NCI-H748 treated with DMSO at 0.1 percent for 48 hours (cell line): ENCODE measurements at regions not wholly inside any gene's neighbourhood (a gene's known extent, or its start where the extent isn't known, plus 50 kb on each side); places are given as distances from the start of the nearest gene placed in this dataset.
"Not testable (repeated sequence)": the region's sequence is repeated elsewhere in the genome, so short reads cannot be mapped to it uniquely, and the experiment has no call there.

ENCODE experiments used
- DNase-seq: peaks from one replicate; lab custom pipeline; 2025; lab: John Stamatoyannopoulos, UW

- DNase-seq = no peak
These were observed 247.6 kb downstream of the EMX2 start for GRCh38 chr10:117790179-117790578.

GRCh38 chr10:117790621-117791020 is 248.1 kb downstream of the EMX2 start:
- DNase-seq = no peak

- DNase-seq = no peak
These were observed 249.7 kb downstream of the EMX2 start for GRCh38 chr10:117792214-117792613.

DNA sequence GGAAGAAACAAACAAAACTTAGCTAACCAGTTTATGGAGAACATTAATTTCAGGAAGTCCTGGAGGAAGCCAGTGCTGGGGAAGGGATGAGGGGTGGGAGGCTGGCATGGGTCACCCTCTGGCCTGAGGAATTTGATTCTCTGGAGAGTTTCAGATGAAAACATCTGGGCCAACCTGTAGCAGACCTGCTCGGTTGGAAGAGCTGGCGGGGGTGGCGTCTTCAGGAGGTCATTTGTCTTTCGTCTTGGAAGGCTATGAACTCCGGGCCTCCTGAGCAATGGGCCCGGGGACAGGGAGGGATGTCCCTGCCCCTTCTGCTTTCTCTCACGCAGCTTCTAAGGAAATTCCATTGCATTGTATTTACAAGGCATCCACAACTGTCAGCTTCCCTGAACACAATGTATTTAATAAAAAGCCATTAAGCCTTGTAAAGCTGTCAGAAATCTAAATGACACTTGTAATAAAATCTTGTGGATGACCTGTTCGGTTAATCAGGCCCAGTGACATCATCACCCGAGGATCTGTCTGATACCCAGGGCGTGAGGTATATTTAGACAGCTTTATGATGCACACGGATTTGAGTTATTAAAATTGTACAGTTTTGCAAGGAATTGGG is 250.5 kb downstream of the RAB11FIP2 start:
- DNase-seq = no peak

- no peak for DNase-seq
These were observed 249.4 kb downstream of the RAB11FIP2 start for GRCh38 chr10:117797296-117797695.

- DNase-seq = no peak
These were observed 245.1 kb downstream of the RAB11FIP2 start for GRCh38 chr10:117801691-117802090.

DNA sequence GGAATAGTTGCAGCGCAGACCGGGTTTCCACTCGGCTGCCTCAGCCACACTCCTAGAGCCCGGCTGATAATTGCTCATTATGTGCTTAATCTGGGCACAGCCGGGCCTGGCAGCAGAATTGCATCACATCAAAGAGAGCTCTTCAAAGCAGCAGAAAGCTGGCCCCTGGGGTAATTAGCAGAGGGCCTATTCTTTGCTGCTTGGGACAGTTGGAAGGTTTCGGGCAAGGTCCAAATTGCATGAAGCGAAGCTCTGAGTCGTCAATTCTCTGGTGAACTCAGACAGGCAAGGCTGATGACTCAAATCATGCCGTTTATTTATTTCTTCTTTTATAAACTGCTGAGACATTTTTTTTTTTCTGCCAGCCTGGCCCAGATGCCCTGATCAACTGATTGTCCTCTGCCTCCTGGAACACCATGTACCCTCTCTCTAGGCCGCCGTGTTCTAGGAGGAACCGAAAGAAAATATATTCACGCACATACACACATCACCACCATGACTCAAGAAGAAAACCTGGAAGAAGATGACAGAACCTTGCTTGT is 242.2 kb downstream of the RAB11FIP2 start:
- no peak for DNase-seq

- DNase-seq = no peak
These were observed 241.6 kb downstream of the RAB11FIP2 start for GRCh38 chr10:117805139-117805538.

DNA sequence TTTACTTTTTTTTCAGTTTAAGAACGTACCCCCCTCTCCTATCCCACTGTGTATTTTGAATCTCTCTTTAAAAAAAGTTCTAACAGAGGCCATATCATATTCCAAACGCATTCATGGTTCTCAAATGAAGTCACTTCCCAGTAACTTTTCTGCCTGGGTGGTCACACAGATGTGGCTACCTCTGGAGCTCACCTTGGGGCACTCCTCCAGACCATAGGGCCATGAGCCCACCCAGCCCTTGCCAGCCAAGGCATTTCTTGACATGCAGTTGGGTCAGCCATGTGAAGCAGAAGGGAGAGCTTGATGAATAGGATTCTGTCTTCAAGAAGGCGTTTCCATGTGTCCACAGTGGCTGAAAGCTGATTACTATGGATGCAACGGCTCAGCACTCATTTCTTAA is 239.3 kb downstream of the RAB11FIP2 start:
- no peak for DNase-seq

GRCh38 chr10:117815816-117816215 is 230.9 kb downstream of the RAB11FIP2 start:
- not testable (repeated sequence) for DNase-seq

DNA sequence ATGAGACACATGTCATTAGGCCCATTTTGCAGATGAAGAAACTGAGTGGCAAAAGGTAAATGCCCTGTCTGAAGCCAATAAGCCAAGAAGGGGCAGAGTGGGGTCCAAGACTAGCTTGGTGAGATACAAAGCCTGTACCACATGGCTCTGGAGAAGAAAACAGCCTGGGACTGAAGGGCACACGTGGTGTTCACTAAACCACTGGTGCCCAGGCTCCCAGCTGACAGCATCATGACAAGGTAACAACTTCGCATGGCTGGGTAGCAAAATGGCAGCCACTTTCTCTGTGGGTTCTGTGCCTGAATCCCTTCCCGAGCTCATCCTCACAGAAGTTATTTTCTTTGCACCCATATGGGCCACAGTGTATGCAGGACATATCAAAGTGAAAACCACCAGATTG is 229.6 kb downstream of the RAB11FIP2 start:
- DNase-seq = no peak

- DNase-seq = no peak
These were observed 228.0 kb downstream of the RAB11FIP2 start for GRCh38 chr10:117818721-117819120.

DNA sequence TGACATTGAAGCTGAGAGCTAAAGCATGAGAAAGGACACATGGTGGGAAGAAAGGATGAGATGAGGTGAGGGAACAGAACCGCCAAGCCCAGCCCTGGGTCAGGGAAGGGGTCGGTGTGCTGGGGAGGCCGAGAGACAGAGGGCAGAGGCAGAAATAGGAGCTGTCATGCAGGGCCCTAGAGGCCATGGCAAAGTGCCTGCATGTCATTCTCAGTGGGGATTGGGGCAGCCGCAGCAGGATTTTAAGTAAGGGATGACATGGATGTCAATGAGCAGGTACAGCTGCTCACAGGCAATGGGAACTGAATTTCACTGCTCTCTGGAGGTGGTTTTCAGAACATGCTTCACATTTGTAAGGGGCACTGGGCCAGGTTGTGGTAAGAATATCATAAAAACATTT is 227.4 kb downstream of the RAB11FIP2 start:
- no peak for DNase-seq

GRCh38 chr10:117823980-117824379 is 222.8 kb downstream of the RAB11FIP2 start:
- no peak for DNase-seq

DNA sequence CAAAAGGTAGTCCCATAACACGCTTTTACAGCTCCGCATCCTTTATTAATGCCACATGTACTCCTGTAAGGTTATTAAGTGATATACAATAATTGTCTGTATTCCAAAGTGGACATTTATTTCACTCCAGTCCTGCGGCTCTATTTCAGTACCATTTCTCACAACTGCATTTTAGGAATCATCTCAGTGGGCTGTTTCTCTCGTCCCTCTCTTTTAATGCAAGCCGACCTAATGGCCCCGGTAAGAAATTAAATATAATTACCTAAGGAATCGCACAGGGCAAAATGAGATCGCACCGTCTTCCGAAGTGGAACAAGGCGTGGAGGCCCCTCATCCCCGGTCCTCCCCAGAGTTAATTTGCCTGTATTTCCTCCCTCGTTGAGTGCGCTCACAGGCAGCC is 216.5 kb downstream of the RAB11FIP2 start:
- peak; percentile 11 for DNase-seq

- DNase-seq = peak; percentile 23
These were observed 215.9 kb downstream of the RAB11FIP2 start for GRCh38 chr10:117830787-117831212.

GRCh38 chr10:117838500-117839498 is 207.9 kb downstream of the RAB11FIP2 start:
- not testable (repeated sequence) for DNase-seq

GRCh38 chr10:117856426-117856825 is 190.3 kb downstream of the RAB11FIP2 start:
- not testable (repeated sequence) for DNase-seq

DNA sequence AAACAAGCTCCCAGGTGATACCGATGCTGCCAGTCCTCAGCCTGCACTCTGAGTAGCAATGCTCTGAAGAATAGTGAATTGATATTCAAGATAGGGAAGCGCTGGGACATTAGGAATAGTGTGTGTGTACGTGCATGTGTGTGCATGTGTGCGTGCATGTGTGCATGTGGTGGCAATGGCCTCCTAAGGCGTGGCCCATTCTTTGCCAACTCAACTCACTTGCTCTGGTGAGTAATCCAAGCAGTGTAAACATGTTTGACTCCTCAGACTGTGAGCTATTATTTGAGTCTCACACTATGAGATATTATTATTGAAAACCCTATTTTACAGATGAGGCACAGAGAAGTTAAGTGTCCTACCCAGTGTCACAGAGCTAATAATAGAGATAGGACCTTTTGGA is 186.6 kb downstream of the RAB11FIP2 start:
- DNase-seq = no peak

DNA sequence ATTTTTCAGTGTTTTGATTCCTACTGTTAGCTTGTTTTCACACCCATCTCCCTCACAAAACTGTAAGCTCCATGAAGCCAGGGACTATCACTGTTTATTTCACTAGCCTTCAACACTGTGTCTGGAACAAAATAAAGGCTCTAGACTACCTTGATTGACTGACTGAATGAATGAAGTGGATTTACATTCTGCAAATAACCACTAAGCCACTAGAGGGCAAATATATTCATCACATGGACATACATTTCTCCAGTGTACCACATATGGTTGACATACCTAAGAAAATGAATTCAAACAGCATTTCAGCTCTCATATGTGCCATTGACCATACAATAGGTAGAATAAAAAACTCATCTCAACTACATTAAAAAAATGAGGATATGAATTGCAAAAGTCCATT is 185.9 kb downstream of the RAB11FIP2 start:
- DNase-seq = peak; percentile 0

- no peak for DNase-seq
These were observed 185.4 kb downstream of the RAB11FIP2 start for GRCh38 chr10:117861329-117861728.

- DNase-seq = no peak
These were observed 183.0 kb downstream of the RAB11FIP2 start for GRCh38 chr10:117863771-117864170.

- no peak for DNase-seq
These were observed 180.8 kb downstream of the RAB11FIP2 start for GRCh38 chr10:117865945-117866344.
